Kidney (tissue), 13 donors: ENCODE measurements at regions not wholly inside any gene's neighbourhood (a gene's known extent, or its start where the extent isn't known, plus 50 kb on each side); places are given as distances from the start of the nearest gene placed in this dataset.

ENCODE experiments used
- DNase-seq, 5 donors: peaks; one replicate each; pipeline ENCODE4 v3.0.0-alpha.2; 2013 to 2020
- FAIRE-seq: peaks from 2 replicates; lab custom pipeline; 2012; peaks lifted over from hg19 to GRCh38; lab: Jason Lieb, UNC
- H3K27ac ChIP-seq, 2 donors: one replicate each; pipeline ENCODE4 v1.7.0; 2013; ENCODE audit warnings: low read depth in 2 of 2, low read length in 2 of 2, inconsistent platforms in 1 of 2
- H3K27me3 ChIP-seq: one replicate; pipeline ENCODE4 v1.7.1; 2013; ENCODE audit warnings: low read length, inconsistent platforms; ENCODE audit not compliant: control insufficient read depth, insufficient read depth
- H3K36me3 ChIP-seq, 3 donors: one replicate each; pipeline versions ENCODE4 v1.7.0 to v1.7.1; 2013; ENCODE audit warnings: low read length in 3 of 3, control low read depth in 1 of 3, inconsistent platforms in 1 of 3; ENCODE audit not compliant: insufficient read depth in 3 of 3, control insufficient read depth in 2 of 3
- H3K4me1 ChIP-seq, 3 donors: one replicate each; pipeline versions ENCODE4 v1.7.0 to v1.7.1; 2013; ENCODE audit warnings: low read length in 3 of 3, inconsistent platforms in 1 of 3, low read depth in 1 of 3; ENCODE audit not compliant: control insufficient read depth in 2 of 3, insufficient read depth in 2 of 3
- H3K4me3 ChIP-seq, 3 donors: one replicate each; pipeline versions ENCODE4 v1.7.0 to v1.8.1; 2013; ENCODE audit warnings: low read length in 3 of 3, control low read depth in 1 of 3, inconsistent platforms in 1 of 3
- H3K9ac ChIP-seq, 3 donors: one replicate each; pipeline versions ENCODE4 v1.7.0 to v1.7.1; 2013; ENCODE audit warnings: low read length in 3 of 3, control low read depth in 1 of 3, inconsistent platforms in 1 of 3
- H3K9me3 ChIP-seq, 3 donors: one replicate each; pipeline versions ENCODE4 v1.7.0 to v1.7.1; 2013; ENCODE audit warnings: low read length in 3 of 3, control low read depth in 1 of 3, inconsistent platforms in 1 of 3; ENCODE audit not compliant: control insufficient read depth in 2 of 3, insufficient read depth in 1 of 3
- CTCF ChIP-seq: IDR thresholded peaks from 3 replicates; pipeline ENCODE4 v1.5.1; 2012; ENCODE audit warnings: mild to moderate bottlenecking, moderate library complexity, borderline replicate concordance; ENCODE audit not compliant: insufficient read depth; ENCODE audit errors: extremely low read depth
- intact Hi-C: fragments of 100-400 bp; cut with DNase I; formaldehyde crosslinking; loops from one replicate; pipeline ENCODE4 v1.11.1; 2022
- donor health status: control.
- donor health status: control.
- donor health status: control.
- donor health status: control.
- donor health status: control.
- donor health status: DM: yes; HTN: yes; CAD: no.
- donor health status: Normal renal cell carcinoma (clear cell type).

GRCh38 chr9:28032268-28032590, 458.9 kb upstream of the C9orf72 start:
- Histone ChIP-seq H3K4me3 (no peak overlapping the region), H3K9ac (no peak overlapping the region), H3K36me3 (no peaks in the 10 kb centered on the region), H3K9me3 (no peaks in the 10 kb centered on the region), H3K27me3 (no peaks in the 10 kb centered on the region), H3K27ac (no peak overlapping the region), H3K4me1 (no peaks in the 10 kb centered on the region)
- DNase-seq (no peak), FAIRE-seq (no peak)
- intact Hi-C loops, result no loop called here
- TF ChIP-seq CTCF, result no peak

GRCh38 chr9:28034242-28034641, 461.0 kb upstream of the C9orf72 start:
- Histone ChIP-seq H3K9ac (no peak overlapping the region), H3K4me3 (no peak overlapping the region), H3K4me1 (no peaks in the 10 kb centered on the region), H3K9me3 (no peaks in the 10 kb centered on the region), H3K27ac (no peak overlapping the region), H3K27me3 (no peaks in the 10 kb centered on the region), H3K36me3 (no peaks in the 10 kb centered on the region)
- no peak for TF ChIP-seq CTCF
- DNase-seq, result no peak
- intact Hi-C loops, result no loop called here
- no peak for FAIRE-seq

- Histone ChIP-seq H3K4me3 (no peak overlapping the region), H3K27ac (no peak overlapping the region), H3K27me3 (no peaks in the 10 kb centered on the region), H3K4me1 (no peaks in the 10 kb centered on the region), H3K36me3 (no peaks in the 10 kb centered on the region), H3K9me3 (no peaks in the 10 kb centered on the region), H3K9ac (no peak overlapping the region)
- no peak for TF ChIP-seq CTCF
- intact Hi-C loops, result no loop called here
- no peak for DNase-seq
- FAIRE-seq, result no peak
These were observed 464.7 kb upstream of the C9orf72 start for GRCh38 chr9:28037968-28038367.

GRCh38 chr9:28045051-28045450, 471.8 kb upstream of the C9orf72 start:
- Histone ChIP-seq H3K27ac (no peak overlapping the region), H3K4me1 (no peaks in the 10 kb centered on the region), H3K4me3 (no peak overlapping the region), H3K9ac (no peak overlapping the region), H3K9me3 (no peaks in the 10 kb centered on the region), H3K36me3 (no peaks in the 10 kb centered on the region), H3K27me3 (no peaks in the 10 kb centered on the region)
- DNase-seq (no peak), FAIRE-seq (no peak)
- intact Hi-C loops, result no loop called here
- TF ChIP-seq CTCF, result no peak
